ENCODE measurements at regions not wholly inside any gene's neighbourhood (a gene's known extent, or its start where the extent isn't known, plus 50 kb on each side); places are given as distances from the start of the nearest gene placed in this dataset.
"Not testable (repeated sequence)": the region's sequence is repeated elsewhere in the genome, so short reads cannot be mapped to it uniquely, and the experiment has no call there.

DNA sequence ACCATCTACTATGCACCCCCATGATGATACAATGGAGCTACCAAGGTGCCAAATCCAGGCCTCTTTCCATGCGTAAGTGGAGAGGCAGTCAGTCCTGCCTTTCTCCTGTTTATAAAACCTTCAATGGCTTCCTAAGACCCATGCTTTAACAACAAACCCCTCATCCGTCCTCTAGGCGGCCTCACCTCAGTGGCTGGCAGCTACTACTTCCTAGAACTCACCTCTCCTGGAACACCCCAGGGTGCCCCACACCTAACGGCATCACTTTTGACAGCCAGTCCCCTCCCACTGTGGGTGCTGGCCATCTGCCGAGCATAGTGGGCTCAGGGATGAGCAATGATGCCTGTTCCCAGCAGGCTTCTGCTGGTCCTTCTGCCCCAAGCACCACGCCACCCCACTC, 80.0 kb upstream of the TAB2 start:
- DNase-seq (ENCODE audit: low read depth): no peak

- no peak for DNase-seq (ENCODE audit: low read depth)
Measured at GRCh38 chr6:149239573-149240209, 77.8 kb upstream of the TAB2 start.

DNA sequence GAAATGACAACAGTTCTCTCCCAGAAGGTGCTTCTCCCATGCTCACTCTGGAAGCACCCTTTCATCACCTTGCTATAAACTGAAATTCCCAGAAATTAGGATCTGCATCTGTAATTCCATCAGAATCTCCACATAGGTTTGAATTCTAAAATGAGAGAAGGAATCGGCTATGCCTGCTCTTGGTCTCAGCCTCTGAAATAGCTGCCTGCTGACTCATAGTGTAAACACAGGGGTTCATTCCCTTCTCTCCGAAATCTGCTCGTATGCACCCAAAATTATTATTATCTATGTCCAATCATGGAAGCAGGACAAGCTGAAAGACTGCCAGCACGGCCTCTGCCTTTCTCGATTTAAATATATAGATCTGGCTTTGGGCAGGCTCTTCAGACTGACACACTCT, 74.6 kb upstream of the TAB2 start:
- DNase-seq (ENCODE audit: low read depth): no peak

DNA sequence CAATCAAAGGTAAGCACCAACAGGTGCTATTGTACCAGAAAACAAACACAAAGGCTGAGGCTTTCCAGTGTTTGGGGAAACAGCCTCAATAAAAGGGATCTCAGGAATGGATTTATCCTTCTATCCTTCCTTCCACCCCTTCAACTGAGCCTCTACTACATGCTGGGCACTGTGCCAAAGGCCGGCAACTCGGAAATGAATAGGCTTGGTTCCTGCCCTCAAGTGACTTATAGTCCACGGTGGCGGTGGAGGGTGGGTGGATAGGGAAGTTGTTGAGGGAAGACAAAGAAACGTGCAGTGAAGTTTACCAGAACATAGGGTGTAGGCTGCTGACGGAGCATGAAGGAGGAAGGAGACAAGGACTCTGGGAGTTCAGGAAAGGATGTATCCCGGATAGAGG, 73.4 kb upstream of the TAB2 start:
- DNase-seq (ENCODE audit: low read depth): no peak

DNA sequence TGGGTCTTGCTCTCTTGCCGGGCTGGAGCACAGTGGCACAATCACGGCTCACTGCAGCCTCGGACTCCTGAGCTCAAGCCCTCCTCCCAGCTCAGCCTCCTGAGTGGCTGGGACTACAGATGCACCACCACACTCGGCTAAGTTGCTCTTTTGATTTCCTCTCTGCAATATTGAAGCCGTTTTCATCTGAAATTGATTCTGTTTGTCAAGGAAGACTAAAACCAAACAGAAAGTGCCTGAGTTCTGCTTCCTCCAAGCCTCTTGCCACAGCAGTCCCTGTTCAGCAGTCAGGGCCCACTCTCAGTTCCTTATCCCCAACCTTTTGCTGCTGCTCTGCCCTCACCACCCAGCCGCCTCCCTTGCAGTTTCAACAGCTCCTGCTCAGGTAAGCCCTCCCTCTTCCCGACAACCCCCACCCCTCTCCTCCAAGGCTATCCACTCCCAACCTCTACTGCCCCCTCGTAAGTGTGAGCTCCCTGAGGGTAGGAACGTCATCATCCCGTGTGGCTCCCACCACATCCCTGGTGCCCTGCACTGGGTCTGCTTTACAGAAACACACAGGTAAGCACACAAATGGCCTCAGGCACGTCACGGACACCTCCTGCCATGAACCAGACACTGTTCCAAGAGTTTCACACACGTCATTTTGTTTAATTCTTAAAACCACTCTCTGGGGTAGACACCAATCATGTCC, 70.7 kb upstream of the TAB2 start:
- DNase-seq (ENCODE audit: low read depth): no peak

- DNase-seq (ENCODE audit: low read depth): no peak
Measured at GRCh38 chr6:149247385-149247763, 70.1 kb upstream of the TAB2 start.

DNA sequence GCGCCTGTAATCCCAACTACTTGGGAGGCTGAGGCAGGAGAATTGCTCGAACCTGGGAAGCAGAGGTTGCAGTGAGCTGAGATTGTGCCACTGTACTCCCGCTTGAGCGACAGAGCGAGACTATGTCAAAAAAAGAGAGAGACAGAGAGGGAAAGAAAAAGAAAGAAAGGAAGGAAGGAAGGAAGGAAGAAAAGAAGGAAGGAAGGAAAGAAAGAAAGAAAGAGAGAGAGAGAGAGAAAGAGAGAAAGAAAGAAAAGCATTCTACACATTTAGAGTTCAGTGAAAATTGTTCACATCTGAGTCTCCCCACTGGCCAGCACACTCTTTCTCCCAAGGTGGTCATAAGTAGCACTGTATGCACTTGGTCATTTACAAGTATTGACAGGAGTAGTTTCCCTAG, 69.2 kb upstream of the TAB2 start:
- not testable (repeated sequence) for DNase-seq (ENCODE audit: low read depth)

- DNase-seq (ENCODE audit: low read depth): no peak
Measured at GRCh38 chr6:149248693-149249369, 68.7 kb upstream of the TAB2 start.

DNA sequence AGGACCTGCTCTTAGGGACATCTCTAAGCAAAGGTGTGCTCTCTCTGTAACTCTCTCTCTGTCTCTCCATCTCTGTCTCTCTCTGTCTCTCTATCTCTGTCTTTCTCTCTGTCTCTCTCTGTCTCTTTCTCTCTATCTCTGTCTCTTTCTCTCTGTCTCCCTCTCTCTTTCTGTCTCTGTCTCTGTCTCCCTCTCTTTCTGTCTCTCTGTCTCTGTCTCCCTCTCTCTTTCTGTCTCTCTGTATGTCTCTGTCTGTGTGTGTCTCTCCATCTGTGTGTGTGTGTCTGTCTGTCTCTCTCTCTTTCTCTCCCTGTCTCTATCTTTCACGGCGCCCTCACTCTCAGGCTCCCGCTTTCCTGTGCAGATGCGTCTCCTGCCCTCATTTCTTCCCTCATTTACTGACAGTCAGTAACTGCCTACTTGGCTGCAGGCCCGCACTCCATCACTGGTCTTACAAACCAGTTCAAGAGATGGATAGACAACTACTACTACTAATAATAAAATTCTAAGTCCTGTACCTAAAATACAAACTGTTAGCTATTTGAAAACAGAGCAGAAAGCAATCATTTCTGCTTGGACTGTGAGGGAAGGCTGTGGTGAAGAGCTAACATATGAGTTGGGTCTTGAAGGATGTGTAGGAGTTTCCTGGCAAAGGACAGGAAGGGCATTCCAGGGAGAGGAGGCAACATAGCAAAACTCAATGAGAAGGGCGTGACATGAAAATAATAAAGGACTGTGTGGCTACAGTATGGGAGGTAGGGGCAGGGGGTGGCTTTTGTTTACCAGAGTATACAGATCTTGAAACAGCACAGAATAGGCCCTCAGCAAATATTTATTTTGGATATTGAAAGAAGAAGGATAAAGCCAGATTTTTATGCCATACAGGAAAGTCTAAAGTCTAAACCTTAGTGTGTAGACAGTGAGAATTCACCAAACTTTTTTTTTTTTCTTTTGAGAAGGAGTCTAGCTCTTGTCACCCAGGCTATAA, 67.8 kb upstream of the TAB2 start:
- no peak for DNase-seq (ENCODE audit: low read depth)

- no peak for DNase-seq (ENCODE audit: low read depth)
Measured at GRCh38 chr6:149250951-149251350, 66.6 kb upstream of the TAB2 start.

- DNase-seq (ENCODE audit: low read depth): no peak
Measured at GRCh38 chr6:149252622-149253021, 64.9 kb upstream of the TAB2 start.

DNA sequence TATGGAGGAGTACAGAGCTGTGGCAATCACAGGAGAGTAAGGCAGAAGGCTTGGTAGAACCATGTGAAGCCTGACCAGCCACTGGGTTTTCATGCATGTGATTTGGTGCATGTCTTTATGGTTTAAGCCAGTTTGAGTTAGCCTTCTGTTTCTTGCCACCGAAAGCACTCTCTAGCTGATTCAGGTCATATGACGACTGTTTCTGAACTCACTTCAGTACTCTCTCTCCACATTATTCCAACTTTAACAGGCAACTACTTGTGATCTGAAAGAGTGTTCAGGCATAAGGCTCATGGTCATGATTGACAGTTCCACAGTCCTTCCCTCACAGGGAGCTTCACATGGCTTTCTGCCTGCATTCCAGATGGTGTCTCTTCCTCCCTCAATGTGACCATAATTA, 63.3 kb upstream of the TAB2 start:
- DNase-seq (ENCODE audit: low read depth): no peak

- no peak for DNase-seq (ENCODE audit: low read depth)
Measured at GRCh38 chr6:149259753-149260152, 57.8 kb upstream of the TAB2 start.

DNA sequence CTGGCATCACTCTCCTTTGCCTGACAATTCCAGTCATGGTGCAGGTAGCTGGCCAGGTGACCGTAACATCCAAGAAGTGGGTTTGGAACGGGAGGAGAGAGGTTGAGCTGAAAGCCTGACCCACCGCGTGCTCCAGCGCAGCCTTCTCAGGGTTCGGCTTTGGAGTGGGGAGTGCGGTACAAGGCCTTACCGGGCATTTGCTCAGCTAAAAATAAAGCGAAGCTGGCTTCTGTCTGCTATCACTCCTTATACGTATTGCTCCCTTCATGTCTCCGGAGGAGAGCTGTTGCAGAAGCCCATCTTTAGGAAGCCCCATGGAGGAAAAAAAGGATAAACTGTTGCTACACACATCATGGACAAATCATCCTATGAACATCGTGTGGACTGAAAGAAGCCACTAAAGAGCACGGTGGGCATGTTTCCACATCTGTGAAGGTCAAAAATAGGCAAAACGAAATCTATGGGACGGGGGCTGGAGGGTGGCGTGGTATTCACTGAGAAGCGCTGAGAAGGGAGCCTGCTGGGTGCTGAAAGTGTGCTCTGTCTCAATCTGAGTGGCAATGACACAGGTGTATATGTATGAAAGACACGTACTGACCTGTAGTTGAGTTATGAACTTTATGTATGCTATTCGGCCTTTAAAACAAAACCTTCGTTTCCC, 57.2 kb upstream of the TAB2 start:
- DNase-seq (ENCODE audit: low read depth): no peak

DNA sequence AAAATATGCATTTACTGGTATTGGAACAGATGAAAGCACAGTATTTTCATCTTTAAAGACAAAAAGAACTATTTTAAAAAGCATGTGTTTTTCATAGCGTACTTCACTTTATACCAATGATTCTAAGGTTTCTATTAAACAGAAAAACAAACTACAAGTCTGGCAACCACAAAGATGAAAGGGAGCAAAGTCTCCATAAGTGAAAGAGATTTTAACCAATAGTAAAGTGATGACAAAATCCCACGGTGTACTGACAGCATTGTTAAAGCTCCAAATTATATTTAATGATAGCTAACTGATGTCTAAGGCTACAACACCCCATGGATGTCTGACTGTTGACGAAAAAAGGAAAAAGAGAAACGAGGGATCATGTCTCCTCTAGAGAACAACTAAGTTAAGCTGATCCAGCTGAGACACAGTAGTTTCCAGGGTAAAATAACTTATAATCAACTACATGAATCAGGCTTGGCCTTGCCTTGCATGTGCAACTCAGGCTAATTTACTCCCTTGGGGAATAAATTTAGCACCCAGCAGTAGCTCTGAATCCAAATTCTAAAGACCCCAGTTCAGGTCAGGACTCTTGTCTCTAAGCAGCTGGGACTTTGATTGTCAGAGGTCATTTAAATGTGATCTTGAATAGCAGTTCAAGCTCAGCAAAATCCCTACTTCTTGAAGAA, 56.0 kb upstream of the TAB2 start:
- no peak for DNase-seq (ENCODE audit: low read depth)

DNA sequence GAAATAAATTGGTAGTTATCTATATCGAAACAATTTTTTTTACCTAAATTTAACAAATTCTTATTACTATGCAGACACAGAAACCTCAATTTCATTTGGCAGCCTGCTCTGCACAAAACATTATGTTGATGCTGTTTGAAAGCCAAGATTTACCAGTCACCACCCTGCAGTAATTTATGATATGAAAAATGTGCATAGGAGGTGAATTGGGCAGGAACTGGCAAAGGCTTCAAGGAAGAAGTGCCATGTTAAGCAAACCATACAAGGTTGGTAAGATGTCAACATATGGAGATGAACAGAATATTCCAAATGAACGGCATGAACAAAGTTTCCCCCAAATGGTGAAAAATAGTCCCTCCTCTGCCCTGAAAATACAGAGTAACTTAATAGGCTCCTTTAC, 54.2 kb upstream of the TAB2 start:
- no peak for DNase-seq (ENCODE audit: low read depth)

GRCh38 chr6:149264629-149265028, 52.9 kb upstream of the TAB2 start:
- no peak for DNase-seq (ENCODE audit: low read depth)

DNA sequence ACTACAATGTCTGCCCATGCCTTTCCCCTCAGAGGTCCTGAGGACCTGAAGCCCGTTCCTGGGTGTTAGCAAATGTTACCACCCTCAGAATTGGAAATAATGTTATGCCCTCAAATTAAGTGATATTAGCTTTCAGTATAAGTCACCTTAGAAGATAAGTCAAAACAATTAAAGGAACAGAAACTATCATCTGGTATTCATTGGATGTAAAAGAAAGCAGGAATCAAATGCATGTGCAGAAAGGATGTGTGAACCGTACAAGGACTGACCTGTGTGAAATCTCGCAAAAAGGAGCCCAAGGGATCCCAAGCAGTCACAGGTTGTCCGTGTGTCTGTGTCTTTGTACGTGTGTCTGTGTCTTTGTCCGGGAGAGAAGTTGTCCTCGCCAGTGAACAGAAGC, 51.6 kb upstream of the TAB2 start:
- DNase-seq (ENCODE audit: low read depth): no peak

- no peak for DNase-seq (ENCODE audit: low read depth)
Measured at GRCh38 chr6:149266659-149267058, 50.9 kb upstream of the TAB2 start.

DNA sequence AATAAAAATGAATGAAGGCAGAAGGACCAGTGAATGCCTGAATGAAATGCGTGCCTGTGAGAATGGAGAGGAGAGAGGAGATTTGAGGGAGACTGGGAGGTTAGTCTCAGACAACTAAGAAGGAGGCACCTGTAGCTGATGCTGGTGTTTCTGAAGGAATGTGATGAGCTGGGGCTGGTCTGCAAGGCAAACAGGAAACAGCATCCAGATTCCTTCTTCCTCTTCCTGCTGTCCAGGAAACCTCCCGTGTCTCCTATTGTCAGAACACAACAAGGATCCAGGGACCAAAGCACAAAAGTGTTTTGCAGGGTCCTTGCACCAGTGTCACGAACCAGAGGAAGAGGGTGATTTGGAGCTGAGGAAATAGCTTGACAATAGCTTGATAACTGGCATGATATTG, 50.4 kb upstream of the TAB2 start:
- no peak for DNase-seq (ENCODE audit: low read depth)

DNA sequence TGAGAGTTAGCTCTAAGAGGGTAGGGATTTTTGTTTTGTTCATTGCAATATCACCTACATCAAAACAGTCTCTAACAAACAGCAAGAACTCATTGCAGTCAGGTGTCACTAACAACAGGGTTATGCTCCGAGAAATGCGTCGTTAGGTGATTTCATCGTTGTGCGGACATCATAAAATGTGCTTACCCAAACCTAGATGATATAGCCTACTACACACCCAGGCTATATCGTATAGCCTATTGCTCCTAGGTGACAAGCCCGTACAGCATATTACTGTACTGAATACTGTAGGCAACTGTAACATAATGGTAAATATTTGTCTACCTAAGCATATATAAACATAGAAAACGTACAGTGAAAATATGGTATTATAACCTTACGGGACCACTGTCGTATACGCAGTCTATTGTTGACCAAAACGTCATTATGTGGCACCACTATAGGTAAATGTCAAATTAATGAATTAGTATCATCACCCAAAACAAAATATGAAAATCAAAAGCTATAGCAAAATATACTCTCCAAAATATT, 49.9 kb upstream of the TAB2 start:
- no peak for DNase-seq (ENCODE audit: low read depth)

All from activated T-cell treated with anti-CD3 and anti-CD28 coated beads for 48 hours (primary cell).